PFSK-1 (cell line): ENCODE measurements at regions not wholly inside any gene's neighbourhood (a gene's known extent, or its start where the extent isn't known, plus 50 kb on each side); places are given as distances from the start of the nearest gene placed in this dataset.

Experiments
- FOXP2 ChIP-seq: optimal IDR thresholded peaks from 2 replicates; pipeline ENCODE3; 2011; ENCODE audit warnings: borderline replicate concordance, control low read depth, inconsistent platforms; ENCODE audit not compliant: insufficient read depth; ENCODE audit errors: extremely low read length, extremely low read depth
- POLR2AphosphoS5 ChIP-seq: IDR thresholded peaks from 2 replicates; pipeline ENCODE4 v1.6.1; 2012; ENCODE audit warnings: low read depth, mild to moderate bottlenecking, control low read depth, low read length, moderate library complexity
- SIN3A ChIP-seq: IDR thresholded peaks from 2 replicates; pipeline ENCODE4 v1.6.1; 2012; ENCODE audit warnings: mild to moderate bottlenecking, low read length, moderate library complexity, borderline replicate concordance; ENCODE audit not compliant: insufficient read depth
- TAF1 ChIP-seq: IDR thresholded peaks from 2 replicates; pipeline ENCODE4 v1.6.1; 2012; ENCODE audit warnings: low read length, control low read depth, borderline replicate concordance; ENCODE audit not compliant: insufficient read depth
- TF ChIP-seq, protein P1 (sequence below), 2 experiments: IDR thresholded peaks; 2 replicates each; pipeline versions ENCODE4 v1.6.1 to v1.8.0; 2011 to 2012; ENCODE audit warnings: low read depth in 2 of 2, low read length in 2 of 2, control low read depth in 1 of 2, inconsistent platforms in 1 of 2, mild to moderate bottlenecking in 1 of 2, moderate library complexity in 1 of 2; ENCODE audit not compliant: insufficient read depth in 1 of 2

DNA sequence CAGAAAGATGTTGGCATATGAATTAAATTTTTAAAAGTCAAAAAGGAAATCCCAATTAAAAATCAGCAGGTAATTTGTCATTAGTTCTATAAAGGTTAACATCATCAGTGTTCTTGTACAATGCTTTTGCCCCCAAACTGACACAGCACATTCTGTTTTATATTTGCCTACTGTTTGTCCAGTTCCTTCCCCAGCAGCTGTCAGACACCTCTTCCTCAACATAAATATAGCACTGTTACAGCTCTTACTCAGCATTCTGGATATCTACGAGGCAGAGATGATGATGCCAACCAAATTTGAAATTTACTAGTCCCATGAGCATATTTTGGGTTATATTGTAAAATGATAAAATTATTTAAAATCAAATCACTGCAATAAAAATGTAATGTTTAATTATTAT lies 124.6 kb downstream of the SINHCAF start:
- TF ChIP-seq FOXP2 (no peak), SIN3A (no peak), TAF1 (no peak), POLR2AphosphoS5 (no peak)
- TF ChIP-seq, protein P1, sequence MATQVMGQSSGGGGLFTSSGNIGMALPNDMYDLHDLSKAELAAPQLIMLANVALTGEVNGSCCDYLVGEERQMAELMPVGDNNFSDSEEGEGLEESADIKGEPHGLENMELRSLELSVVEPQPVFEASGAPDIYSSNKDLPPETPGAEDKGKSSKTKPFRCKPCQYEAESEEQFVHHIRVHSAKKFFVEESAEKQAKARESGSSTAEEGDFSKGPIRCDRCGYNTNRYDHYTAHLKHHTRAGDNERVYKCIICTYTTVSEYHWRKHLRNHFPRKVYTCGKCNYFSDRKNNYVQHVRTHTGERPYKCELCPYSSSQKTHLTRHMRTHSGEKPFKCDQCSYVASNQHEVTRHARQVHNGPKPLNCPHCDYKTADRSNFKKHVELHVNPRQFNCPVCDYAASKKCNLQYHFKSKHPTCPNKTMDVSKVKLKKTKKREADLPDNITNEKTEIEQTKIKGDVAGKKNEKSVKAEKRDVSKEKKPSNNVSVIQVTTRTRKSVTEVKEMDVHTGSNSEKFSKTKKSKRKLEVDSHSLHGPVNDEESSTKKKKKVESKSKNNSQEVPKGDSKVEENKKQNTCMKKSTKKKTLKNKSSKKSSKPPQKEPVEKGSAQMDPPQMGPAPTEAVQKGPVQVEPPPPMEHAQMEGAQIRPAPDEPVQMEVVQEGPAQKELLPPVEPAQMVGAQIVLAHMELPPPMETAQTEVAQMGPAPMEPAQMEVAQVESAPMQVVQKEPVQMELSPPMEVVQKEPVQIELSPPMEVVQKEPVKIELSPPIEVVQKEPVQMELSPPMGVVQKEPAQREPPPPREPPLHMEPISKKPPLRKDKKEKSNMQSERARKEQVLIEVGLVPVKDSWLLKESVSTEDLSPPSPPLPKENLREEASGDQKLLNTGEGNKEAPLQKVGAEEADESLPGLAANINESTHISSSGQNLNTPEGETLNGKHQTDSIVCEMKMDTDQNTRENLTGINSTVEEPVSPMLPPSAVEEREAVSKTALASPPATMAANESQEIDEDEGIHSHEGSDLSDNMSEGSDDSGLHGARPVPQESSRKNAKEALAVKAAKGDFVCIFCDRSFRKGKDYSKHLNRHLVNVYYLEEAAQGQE (IDR thresholded peaks at IDR 0.05; ENCODE audit: insufficient read depth in 1 of 2, low read depth in 2 of 2, low read length in 2 of 2): no peak

DNA sequence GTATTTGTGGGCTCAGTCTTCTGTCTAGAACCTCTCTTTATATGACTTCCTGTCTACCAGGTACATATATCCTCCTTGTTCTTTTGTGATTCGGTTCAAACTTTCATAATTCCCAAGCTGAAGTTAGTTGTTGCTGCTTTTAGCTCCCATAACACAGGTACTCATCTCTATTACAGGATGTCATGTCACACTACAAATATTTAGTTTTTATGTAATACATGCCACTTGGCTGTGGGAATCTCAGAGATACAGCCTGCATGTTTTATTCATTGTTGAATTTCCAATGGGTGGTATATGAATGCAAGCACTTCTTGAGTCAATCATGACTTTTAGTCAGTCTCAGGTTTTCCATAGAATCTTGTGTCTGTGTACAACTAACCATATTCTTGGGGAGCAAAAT lies 122.7 kb downstream of the SINHCAF start:
- no peak for TF ChIP-seq FOXP2

DNA sequence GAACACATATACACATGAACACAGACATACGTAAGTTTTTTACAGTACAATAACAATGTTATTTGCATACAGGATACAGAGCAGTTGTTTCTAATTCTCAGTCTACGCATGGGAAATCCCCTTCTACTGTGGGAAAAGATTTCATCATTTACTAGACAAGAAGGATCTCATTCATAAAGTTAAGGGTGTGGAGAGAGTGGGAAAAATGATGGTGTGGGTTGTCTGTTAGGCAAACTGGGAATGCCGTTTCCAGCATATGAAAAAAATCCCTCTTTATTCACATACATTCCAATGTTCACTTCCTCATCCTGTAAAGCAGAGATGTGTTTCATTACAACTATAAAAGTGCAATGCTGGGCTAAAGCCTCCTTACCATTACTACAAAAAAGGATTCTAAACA lies 120.9 kb downstream of the SINHCAF start:
- no peak for TF ChIP-seq FOXP2
- 0 out of 2 replicates have a peak, but pooled peaks have one; percentile 35 for TF ChIP-seq POLR2AphosphoS5
- TF ChIP-seq SIN3A: 0 out of 2 replicates have a peak, but pooled peaks have one; percentile 61

DNA sequence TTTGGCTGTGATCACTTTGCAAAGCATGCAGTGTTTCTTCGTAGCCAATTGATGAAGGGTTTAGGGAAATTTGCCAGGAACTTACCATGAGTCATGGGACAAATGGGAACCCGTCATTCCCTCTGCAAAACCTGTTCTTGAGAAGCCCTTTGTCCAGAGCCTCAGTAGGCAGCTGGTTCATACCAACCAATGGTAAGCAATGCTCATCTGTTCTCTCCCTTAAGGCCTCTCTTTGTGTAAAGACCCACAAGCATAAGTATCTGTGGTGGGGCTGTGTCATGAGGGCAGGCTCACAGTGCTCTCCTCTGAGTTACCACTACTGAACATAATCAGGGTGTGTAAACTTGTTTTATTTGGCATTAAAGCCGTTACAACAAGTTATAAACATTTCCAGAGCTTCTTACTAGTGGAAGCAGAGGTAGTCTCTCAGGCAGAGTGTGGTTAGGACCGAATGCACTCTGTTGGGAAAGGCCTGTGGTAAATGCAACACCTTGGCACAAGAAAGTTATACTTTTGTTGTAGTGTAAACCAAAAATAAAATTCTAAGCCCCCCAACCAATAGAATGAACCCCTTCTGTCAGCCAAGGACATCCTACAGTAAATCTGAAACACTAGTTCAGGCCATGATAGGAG lies 119.8 kb downstream of the SINHCAF start:
- TF ChIP-seq, protein P1 (IDR thresholded peaks at IDR 0.05; ENCODE audit: insufficient read depth in 1 of 2, low read depth in 2 of 2, low read length in 2 of 2): peak in 1 of 2 experiments; percentile 29; a peak in 1 of 4 replicates
- no peak for TF ChIP-seq TAF1

DNA sequence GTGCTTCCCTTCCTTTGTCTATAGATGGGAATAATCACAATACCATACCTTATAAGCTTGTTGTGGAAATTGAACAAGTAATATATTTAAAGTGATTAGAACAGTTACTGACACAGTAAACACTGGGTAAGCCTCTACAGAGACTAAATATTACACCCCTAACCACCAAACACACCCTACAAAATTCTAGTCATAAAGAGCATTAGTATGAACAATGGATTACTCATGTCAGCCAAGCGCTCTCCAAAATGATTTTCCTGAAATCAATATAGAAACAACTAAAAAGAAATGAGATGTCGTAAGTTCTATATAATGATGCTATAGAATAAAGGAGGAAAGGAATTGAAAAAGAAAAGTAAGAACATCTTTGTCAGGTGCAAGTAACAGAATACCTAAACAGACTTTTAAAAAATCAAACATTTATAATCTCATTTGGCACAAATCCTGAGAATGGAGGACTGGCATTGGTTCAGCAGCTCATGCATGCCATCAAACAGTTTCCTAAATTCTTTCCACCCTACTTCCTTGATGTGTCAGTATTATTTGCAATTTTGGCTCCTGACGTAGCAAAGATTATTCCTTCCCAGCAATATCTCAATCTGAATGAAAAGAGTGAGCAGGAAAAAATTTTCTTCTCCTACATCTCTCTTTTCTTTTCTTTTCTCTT lies 118.0 kb downstream of the SINHCAF start:
- TF ChIP-seq SIN3A (no peak), POLR2AphosphoS5 (no peak), TAF1 (no peak), FOXP2 (no peak)
- TF ChIP-seq, protein P1 (IDR thresholded peaks at IDR 0.05; ENCODE audit: insufficient read depth in 1 of 2, low read depth in 2 of 2, low read length in 2 of 2): no peak

DNA sequence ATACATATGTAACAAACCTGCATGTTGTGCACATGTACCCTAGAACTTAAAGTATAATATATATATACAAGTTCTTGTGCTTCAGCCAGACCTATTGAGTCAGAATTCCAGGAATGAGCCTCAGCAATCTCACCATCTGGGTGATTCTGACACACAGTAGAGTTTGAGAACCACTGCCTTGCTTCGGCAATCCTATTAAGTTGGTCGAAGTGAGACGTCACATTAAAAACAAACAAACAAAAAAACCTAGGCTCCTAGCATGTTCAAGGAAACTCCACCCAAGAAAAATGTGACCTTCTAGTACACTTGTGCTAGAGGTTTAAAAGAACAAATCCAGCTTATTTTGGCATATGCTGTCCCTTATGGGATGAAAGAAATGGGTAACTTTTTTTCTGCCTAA lies 115.8 kb downstream of the SINHCAF start:
- no peak for TF ChIP-seq SIN3A
- TF ChIP-seq, protein P1 (IDR thresholded peaks at IDR 0.05; ENCODE audit: insufficient read depth in 1 of 2, low read depth in 2 of 2, low read length in 2 of 2): no peak
- no peak for TF ChIP-seq FOXP2
- no peak for TF ChIP-seq POLR2AphosphoS5
- TF ChIP-seq TAF1: no peak
